ENCODE measurements at regions not wholly inside any gene's neighbourhood (a gene's known extent, or its start where the extent isn't known, plus 50 kb on each side); places are given as distances from the start of the nearest gene placed in this dataset.

DNA sequence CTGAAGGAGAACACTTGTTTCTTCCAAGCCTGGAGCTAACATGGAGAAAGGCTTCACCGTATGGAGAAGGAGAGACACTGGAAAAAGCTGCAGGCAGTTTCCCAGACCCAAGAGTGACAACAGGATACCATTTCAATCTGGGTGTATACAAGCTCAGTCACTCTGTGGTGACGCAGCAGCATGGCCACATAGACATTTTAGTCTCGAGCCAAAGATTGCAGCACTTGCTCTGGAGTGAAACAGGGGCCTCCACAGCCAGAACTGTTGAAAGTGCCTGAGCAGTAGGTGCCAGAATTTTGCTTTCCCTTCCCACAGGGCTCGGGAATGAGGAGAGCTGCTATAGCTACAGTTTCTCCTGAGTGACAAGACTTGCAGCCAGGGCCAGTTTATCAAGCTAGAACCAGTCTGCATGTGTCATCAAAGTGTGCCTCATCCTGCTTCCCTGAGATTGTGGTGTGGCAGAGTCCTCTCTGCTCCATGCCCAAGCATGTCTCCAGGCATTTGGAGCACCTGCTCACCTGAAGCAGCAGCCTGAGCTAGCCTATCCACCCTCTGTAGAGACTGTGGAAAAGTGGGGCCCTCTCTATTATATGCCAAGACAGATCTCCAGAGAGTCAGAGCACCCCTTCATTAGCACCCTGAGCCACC lies 234.6 kb upstream of the CDH19 start:
- no peak for DNase-seq

DNA sequence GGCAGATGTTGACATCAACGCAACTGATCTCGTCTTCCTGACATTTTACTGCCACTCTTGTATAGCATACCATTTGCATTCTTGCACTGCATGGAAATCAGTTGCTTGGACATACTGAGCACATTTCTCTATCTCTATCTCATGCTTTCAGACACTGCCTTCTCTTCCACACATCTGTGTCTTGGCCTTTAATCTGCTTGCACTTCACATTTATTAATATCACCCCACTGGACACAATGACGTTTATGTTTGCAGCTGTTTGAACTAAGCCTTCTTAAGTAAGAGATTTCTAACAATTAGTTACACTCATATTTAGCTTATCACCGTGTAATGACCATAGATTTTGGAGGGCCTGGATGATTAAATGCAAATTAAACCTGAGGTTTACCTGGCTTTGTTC lies 229.8 kb upstream of the CDH19 start:
- no peak for DNase-seq

GRCh38 chr18:66826211-66826610 lies 222.3 kb upstream of the CDH19 start:
- DNase-seq = no peak

GRCh38 chr18:66825347-66825746 lies 221.5 kb upstream of the CDH19 start:
- DNase-seq = no peak

GRCh38 chr18:66819235-66819634 lies 215.3 kb upstream of the CDH19 start:
- DNase-seq = no peak

- no peak for DNase-seq
Measured at GRCh38 chr18:66813138-66813537, 209.2 kb upstream of the CDH19 start.

DNA sequence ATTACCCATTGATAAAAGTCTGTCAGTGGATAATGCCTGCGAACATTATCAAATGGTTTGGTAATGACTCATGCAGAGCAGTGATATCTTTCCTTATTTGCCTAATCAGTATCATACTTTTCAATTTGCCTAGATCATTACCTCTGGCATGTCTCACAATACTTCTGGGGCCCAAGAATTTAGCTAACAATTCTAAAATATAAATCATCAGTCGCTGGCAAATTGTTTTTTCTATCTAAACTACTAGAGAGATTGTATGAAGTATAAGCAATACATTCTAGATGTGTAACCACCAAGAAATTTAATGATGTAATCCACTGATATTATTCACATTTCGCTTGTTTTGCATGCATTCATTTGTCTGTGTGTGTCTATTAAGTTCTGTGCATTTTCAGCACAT lies 191.2 kb upstream of the CDH19 start:
- DNase-seq = peak; percentile 62

DNA sequence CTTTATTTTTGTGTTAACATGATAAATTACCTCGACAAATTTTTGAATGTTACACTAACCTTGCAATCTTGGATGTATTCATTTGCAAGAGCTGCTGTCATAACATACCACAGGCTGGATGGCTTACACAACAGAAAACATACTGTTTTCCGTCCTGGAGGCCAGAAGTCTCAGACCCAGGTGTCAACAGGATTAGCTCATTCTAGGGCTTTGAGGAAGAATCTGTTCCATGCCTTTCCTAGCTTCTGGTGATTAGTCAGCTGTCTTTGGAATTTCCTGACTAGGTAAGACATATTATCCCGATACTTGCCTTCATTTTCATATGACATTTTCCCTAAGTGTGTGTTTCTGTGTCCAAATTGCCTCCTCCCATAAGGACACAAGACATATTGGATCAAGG lies 188.6 kb upstream of the CDH19 start:
- peak; percentile 8 for DNase-seq

GRCh38 chr18:66780609-66781008 lies 176.7 kb upstream of the CDH19 start:
- DNase-seq = no peak

DNA sequence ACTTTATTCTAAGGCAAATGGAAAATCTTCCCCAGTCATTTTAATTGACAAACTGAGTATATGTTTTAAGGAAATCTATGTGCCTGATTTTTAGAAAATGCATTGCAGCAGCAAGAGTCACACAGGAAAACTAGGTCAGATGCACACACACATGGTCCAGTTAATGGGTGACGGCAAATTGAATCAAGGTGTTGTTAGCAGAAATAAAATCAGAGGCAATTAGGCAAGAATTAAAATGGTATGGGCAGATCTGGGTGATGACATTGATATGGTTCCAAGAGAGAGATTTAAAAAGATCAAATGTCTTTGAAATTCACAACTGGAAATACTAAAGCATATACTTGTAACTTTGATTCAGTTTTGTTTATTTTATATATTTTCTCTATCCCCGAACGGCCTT lies 174.2 kb upstream of the CDH19 start:
- DNase-seq = no peak

DNA sequence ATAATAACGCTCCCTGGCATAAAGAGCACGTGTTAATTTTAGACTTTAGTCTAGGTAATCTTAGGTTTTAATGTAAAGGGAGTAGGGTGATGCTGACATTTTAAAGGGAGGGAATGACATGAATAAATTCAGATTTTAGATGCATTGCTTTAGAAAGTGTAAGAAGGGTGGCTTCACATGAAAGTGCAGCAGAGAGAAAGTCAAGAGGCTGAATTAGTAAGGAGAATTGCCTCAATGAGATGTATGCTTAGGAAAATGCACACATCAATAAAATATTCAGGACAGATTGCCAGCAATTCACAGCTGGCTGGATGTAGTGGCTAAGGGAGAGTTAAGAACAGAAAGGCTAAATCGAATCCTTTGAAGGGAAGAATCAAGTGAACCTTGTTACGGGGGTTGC lies 165.5 kb upstream of the CDH19 start:
- DNase-seq = no peak

GRCh38 chr18:66764230-66764629 lies 160.3 kb upstream of the CDH19 start:
- no peak for DNase-seq

DNA sequence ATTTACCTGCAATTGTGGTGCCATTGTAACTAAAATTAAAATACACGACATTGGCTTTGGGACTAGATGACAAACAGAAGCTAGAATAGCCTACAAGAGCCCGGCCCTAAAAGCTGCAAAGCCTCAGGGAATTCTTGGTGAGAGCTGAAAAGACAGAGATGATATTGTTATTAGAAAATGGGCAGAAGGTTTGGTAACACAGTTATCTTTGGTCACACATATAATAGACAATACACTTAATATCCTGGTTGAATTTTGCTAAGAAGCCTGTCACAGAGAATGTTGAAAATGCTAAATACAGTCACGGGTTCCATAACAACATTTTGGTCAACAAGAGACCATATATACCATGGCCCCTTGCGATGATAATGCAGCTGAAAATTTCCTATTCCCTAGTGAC lies 157.3 kb upstream of the CDH19 start:
- DNase-seq = no peak

- no peak for DNase-seq
Measured at GRCh38 chr18:66760559-66760958, 156.7 kb upstream of the CDH19 start.

DNA sequence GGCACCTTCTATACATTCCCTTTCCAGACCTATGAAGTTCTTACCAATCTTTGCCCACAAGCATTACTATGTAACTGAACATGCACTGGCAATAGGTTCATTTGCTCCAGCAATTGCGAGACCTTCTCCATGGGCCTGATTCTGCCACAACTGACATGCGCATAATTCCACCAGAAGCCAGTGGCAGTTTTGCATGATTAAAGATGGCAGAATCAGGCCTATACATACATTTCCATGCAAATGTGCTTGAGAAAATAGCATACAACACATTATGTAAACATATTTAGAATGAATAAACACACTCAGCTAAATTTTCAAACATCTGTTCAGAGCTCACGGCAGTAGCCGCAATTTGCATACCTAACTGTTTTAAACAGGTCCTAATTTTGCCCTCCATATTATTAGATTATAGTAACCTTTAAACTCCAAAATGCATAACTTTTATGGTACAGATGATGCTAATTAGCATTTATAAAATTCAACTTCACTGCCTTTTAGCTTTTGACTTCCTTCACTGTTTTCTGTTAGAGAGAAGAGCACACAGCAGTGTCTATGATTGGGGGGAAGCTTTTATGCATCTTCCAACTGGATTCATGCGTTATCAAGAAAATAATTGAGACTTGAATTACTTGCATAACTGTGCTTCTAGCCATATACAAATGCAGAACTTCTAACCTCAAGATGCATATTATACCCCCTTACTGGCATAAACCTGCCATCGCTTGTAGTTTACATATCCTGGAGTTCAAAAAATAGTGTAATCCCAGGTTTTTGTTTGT lies 155.3 kb upstream of the CDH19 start:
- no peak for DNase-seq

- DNase-seq = no peak
Measured at GRCh38 chr18:66757946-66758345, 154.1 kb upstream of the CDH19 start.

- DNase-seq = no peak
Measured at GRCh38 chr18:66754335-66754734, 150.4 kb upstream of the CDH19 start.

- no peak for DNase-seq
Measured at GRCh38 chr18:66752733-66753132, 148.8 kb upstream of the CDH19 start.

DNA sequence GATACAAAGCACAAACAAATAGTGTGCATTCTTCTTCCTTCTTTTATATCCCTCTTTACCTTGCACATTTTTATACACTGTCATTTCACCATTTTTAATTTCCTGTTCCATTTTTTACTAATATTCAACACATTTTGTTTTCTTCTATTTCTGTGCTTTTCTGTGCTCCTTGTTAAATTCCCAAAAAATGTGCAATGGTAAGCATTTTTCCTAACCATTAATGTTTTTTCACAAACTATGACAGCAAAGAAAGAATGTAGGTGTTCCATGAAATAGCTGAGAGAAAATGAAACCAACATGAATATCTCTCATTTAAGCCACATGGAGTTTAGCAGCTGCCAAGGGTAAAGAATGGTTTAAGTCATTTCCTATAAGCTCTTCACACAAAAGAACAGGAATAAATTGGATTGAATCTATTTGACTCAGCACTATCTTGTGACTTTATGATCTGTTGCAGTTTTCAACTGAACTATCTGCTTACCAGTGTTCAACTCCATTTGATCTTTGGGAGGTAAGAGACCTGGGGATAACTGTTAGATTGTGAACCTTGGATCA lies 145.7 kb upstream of the CDH19 start:
- no peak for DNase-seq

- no peak for DNase-seq
Measured at GRCh38 chr18:66749030-66749429, 145.1 kb upstream of the CDH19 start.

DNA sequence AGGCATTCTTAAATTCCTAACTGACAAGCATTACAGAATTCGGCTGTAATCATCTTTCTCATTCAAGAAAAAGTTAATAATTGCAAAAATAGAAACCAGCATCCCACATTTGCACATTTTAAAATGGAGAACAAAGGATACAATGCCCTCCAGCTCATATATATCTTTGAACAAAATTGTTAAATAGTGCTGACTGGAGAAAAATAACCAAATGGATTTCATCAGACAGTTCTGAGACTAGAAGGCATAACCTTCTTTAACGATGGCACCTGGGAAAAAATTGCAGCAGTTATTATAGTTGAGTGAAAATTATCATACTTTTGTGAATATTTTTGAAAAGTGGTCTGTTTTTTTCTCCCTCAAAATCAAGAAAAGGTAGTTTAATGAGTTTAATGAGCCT lies 138.9 kb upstream of the CDH19 start:
- no peak for DNase-seq

- no peak for DNase-seq
Measured at GRCh38 chr18:66735933-66736332, 132.0 kb upstream of the CDH19 start.

DNA sequence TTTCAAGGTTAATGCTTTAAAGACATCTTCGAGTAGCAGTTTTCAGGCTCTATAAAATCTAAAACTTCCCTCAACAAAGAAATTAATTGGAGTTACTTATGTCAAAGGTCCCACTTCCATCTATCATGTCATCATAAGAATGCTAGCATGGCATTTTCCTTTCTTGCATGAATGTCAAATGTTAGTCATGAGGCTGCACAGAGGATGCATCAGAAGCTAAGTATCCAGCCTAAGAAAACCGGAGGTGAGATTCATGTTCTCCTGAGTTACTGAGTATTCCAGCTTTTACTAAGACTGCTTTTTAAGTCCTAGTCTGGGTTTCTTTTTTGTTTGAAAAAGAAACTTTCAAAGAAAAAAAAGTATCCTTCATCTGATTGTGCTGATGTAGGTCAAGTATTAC lies 130.6 kb upstream of the CDH19 start:
- no peak for DNase-seq

GRCh38 chr18:66731890-66732289 lies 128.0 kb upstream of the CDH19 start:
- no peak for DNase-seq
